IMR-90 (cell line): ENCODE measurements at regions not wholly inside any gene's neighbourhood (a gene's known extent, or its start where the extent isn't known, plus 50 kb on each side); places are given as distances from the start of the nearest gene placed in this dataset.

Source experiments
- ATAC-seq: fragments of 200-7000 bp; cut with Tn5 transposase; 2 replicates; pipeline ENCODE4 v1.9.1; 2020; ENCODE audit warnings: low read depth, mild to moderate bottlenecking, moderate library complexity
- BruUV-seq: library from RNA; stranded (reverse); fragments of 400-500 nt; replicated peaks from 2 replicates; lab custom pipeline; 2021; lab: Mats Ljungman, UMichigan
- CTCF ChIA-PET: fragments of 300-600 bp; formaldehyde crosslinking; extraction: SDS; loops from one replicate; lab custom pipeline; 2021; ENCODE audit warnings: antibody characterized with exemption; lab: Yijun Ruan, JAX
- POLR2A ChIA-PET: fragments of 300-600 bp; sonication (Branson Sonifier 250); formaldehyde crosslinking; loops from one replicate; lab custom pipeline; 2022; ENCODE audit warnings: antibody characterized with exemption; ENCODE audit not compliant: unreplicated experiment; lab: Charles Lee
- DNase-seq: peaks from one replicate; pipeline ENCODE4 v3.0.0; 2013
- H2AFZ ChIP-seq: replicated peaks from 2 replicates; pipeline ENCODE3; 2013; ENCODE audit warnings: low read length, mild to moderate bottlenecking; ENCODE audit not compliant: poor library complexity
- H2AK5ac ChIP-seq: 2 replicates; pipeline ENCODE4 v1.6.1; 2013; ENCODE audit warnings: low read depth, low read length, inconsistent platforms
- H2AK9ac ChIP-seq: replicated peaks from 2 replicates; pipeline ENCODE3; 2013; ENCODE audit warnings: mild to moderate bottlenecking, low read depth, low read length, moderate library complexity; ENCODE audit not compliant: poor library complexity
- H2BK120ac ChIP-seq: 2 replicates; pipeline ENCODE4 v1.6.1; 2013; ENCODE audit warnings: low read depth, low read length, inconsistent platforms
- H2BK15ac ChIP-seq: 3 replicates; pipeline ENCODE4 v1.6.1; 2013; ENCODE audit warnings: low read depth, low read length, inconsistent platforms
- H2BK20ac ChIP-seq: 2 replicates; pipeline ENCODE4 v1.6.1; 2013; ENCODE audit warnings: low read depth, mild to moderate bottlenecking, inconsistent platforms, low read length, moderate library complexity
- H2BK5ac ChIP-seq: 2 replicates; pipeline ENCODE4 v1.6.1; 2013; ENCODE audit warnings: mild to moderate bottlenecking, low read depth, low read length, inconsistent platforms; ENCODE audit not compliant: poor library complexity, severe bottlenecking
- H3K14ac ChIP-seq: replicated peaks from 2 replicates; pipeline ENCODE4 v1.6.1; 2013; ENCODE audit warnings: low read depth, low read length, inconsistent platforms
- H3K18ac ChIP-seq: 2 replicates; pipeline ENCODE4 v1.6.1; 2013; ENCODE audit warnings: low read depth, low read length, control low read depth
- H3K23ac ChIP-seq: 2 replicates; pipeline ENCODE4 v1.6.1; 2013; ENCODE audit warnings: low read depth, low read length, inconsistent platforms
- H3K27ac ChIP-seq: 2 replicates; pipeline ENCODE4 v1.5.1; 2013; ENCODE audit warnings: mild to moderate bottlenecking, control low read depth, low read length; ENCODE audit not compliant: insufficient read depth
- H3K27me3 ChIP-seq: 2 replicates; pipeline ENCODE4 v1.6.1; 2013; ENCODE audit warnings: low read length; ENCODE audit not compliant: control insufficient read depth, insufficient read depth
- H3K36me3 ChIP-seq: 2 replicates; pipeline ENCODE4 v1.6.1; 2013; ENCODE audit warnings: low read length, mixed read lengths; ENCODE audit not compliant: control insufficient read depth, insufficient read depth
- H3K4ac ChIP-seq: 2 replicates; pipeline ENCODE4 v1.6.1; 2013; ENCODE audit warnings: low read depth, low read length, inconsistent platforms
- H3K4me1 ChIP-seq: 2 replicates; pipeline ENCODE4 v1.6.1; 2013; ENCODE audit warnings: low read length, mixed read lengths; ENCODE audit not compliant: control insufficient read depth, insufficient read depth
- H3K4me2 ChIP-seq: 2 replicates; pipeline ENCODE4 v1.6.1; 2013; ENCODE audit warnings: low read depth, mild to moderate bottlenecking, control low read depth, low read length, moderate library complexity
- H3K4me3 ChIP-seq: 2 replicates; pipeline ENCODE4 v1.5.1; 2013; ENCODE audit warnings: low read depth, mild to moderate bottlenecking, control low read depth, low read length, moderate library complexity; ENCODE audit not compliant: insufficient read depth
- H3K56ac ChIP-seq: 2 replicates; pipeline ENCODE4 v1.6.1; 2013; ENCODE audit warnings: low read length, inconsistent platforms; ENCODE audit not compliant: insufficient read depth; ENCODE audit errors: extremely low read depth
- H3K79me1 ChIP-seq, 2 experiments: 2 replicates each; pipeline ENCODE4 v1.6.1; 2013; ENCODE audit warnings: low read length in 2 of 2, inconsistent platforms in 1 of 2, low read depth in 1 of 2
- H3K9ac ChIP-seq: 2 replicates; pipeline ENCODE4 v1.6.1; 2013; ENCODE audit warnings: low read depth, low read length, control low read depth
- H3K9me1 ChIP-seq: 2 replicates; pipeline ENCODE4 v1.6.1; 2013; ENCODE audit warnings: low read length, inconsistent platforms; ENCODE audit not compliant: insufficient read depth
- H3K9me3 ChIP-seq: 2 replicates; pipeline ENCODE4 v1.6.1; 2013; ENCODE audit warnings: low read length; ENCODE audit not compliant: control insufficient read depth, insufficient read depth
- H4K20me1 ChIP-seq: 2 replicates; pipeline ENCODE4 v1.6.1; 2013; ENCODE audit warnings: low read length, inconsistent platforms; ENCODE audit not compliant: insufficient read depth
- H4K5ac ChIP-seq: 2 replicates; pipeline ENCODE4 v1.6.1; 2013; ENCODE audit warnings: mild to moderate bottlenecking, low read depth, low read length, control low read depth
- H4K8ac ChIP-seq, 2 experiments: 2 replicates each; pipeline ENCODE4 v1.6.1; 2013; ENCODE audit warnings: low read depth in 2 of 2, low read length in 2 of 2, control low read depth in 1 of 2, inconsistent platforms in 1 of 2
- H4K91ac ChIP-seq: 2 replicates; pipeline ENCODE4 v1.6.1; 2013; ENCODE audit warnings: low read depth, low read length, inconsistent platforms; ENCODE audit not compliant: insufficient read depth
- BHLHE40 ChIP-seq: fragments of 150-350 bp; IDR thresholded peaks from 2 replicates; pipeline ENCODE4 v1.6.1; 2016; ENCODE audit warnings: mild to moderate bottlenecking, low read depth, low read length
- CEBPB ChIP-seq: IDR thresholded peaks from 2 replicates; pipeline ENCODE4 v1.6.1; 2012; ENCODE audit warnings: low read depth, low read length, improper control_type of control experiment
- CHD1 ChIP-seq: IDR thresholded peaks from 2 replicates; pipeline ENCODE4 v1.6.1; 2012; ENCODE audit warnings: low read depth, low read length, improper control_type of control experiment
- FOS ChIP-seq: fragments of 150-350 bp; IDR thresholded peaks from 2 replicates; pipeline ENCODE4 v1.6.1; 2016; ENCODE audit warnings: low read depth, low read length
- MAFK ChIP-seq: IDR thresholded peaks from 2 replicates; pipeline ENCODE4 v1.6.1; 2012; ENCODE audit warnings: low read depth, low read length, improper control_type of control experiment
- MAZ ChIP-seq: IDR thresholded peaks from 2 replicates; pipeline ENCODE4 v1.6.1; 2012; ENCODE audit warnings: low read depth, mild to moderate bottlenecking, low read length, improper control_type of control experiment, moderate library complexity, borderline replicate concordance
- MXI1 ChIP-seq: IDR thresholded peaks from 2 replicates; pipeline ENCODE4 v1.6.1; 2012; ENCODE audit warnings: low read depth, mild to moderate bottlenecking, low read length, moderate library complexity, borderline replicate concordance
- NFE2L2 ChIP-seq: fragments of 150-350 bp; IDR thresholded peaks from 2 replicates; pipeline ENCODE4 v1.6.1; 2016; ENCODE audit warnings: low read depth, mild to moderate bottlenecking, low read length
- POLR2A ChIP-seq: IDR thresholded peaks from 2 replicates; pipeline ENCODE4 v1.6.1; 2012; ENCODE audit warnings: mild to moderate bottlenecking, low read depth, low read length
- RAD21 ChIP-seq: IDR thresholded peaks from 2 replicates; pipeline ENCODE4 v1.6.1; 2012; ENCODE audit warnings: low read length, improper control_type of control experiment
- RCOR1 ChIP-seq: IDR thresholded peaks from 2 replicates; pipeline ENCODE4 v1.6.1; 2012; ENCODE audit warnings: mild to moderate bottlenecking, low read length, improper control_type of control experiment; ENCODE audit not compliant: insufficient replicate concordance
- RFX5 ChIP-seq: IDR thresholded peaks from 2 replicates; pipeline ENCODE4 v1.8.0; 2012; ENCODE audit warnings: low read depth, mild to moderate bottlenecking, low read length, moderate library complexity
- SMC3 ChIP-seq: fragments of 150-350 bp; IDR thresholded peaks from 2 replicates; pipeline ENCODE4 v1.6.1; 2016; ENCODE audit warnings: low read depth, mild to moderate bottlenecking, antibody characterized with exemption, low read length, moderate library complexity
- WGBS, 2 experiments: methylation state at CpG; one replicate each; pipeline versions ENCODE4 v1.1.5 to v1.1.7; 2013; ENCODE audit warnings: missing lambda C conversion rate in 2 of 2; ENCODE audit not compliant: insufficient read length in 1 of 2; ENCODE audit errors: extremely low coverage in 2 of 2; 5-methylcytosine and 5-hydroxymethylcytosine counted together
- dilution Hi-C: fragments of 300-500 bp; cut with HindIII; formaldehyde crosslinking; loops from one replicate; pipeline ENCODE4 v1.14.3; 2018; ENCODE audit warnings: low sequenced_read_pairs; ENCODE audit not compliant: unreplicated experiment
- in situ Hi-C: fragments of 300-500 bp; cut with MboI; formaldehyde crosslinking; loops from 3 replicates; pipeline ENCODE4 v1.14.3; 2019; ENCODE audit warnings: low sequenced_read_pairs, inconsistent platforms, mixed read lengths
- intact Hi-C: fragments of 100-400 bp; cut with micrococcal nuclease; formaldehyde crosslinking; loops from 2 replicates; pipeline ENCODE4 v1.10.0; 2022
- TF ChIP-seq, protein P1 (sequence below): fragments of 150-350 bp; IDR thresholded peaks from 2 replicates; pipeline ENCODE4 v1.6.1; 2016; ENCODE audit warnings: low read depth, mild to moderate bottlenecking, low read length, moderate library complexity, borderline replicate concordance
- TF ChIP-seq, protein P2 (sequence below): conservative IDR thresholded peaks from 2 replicates; pipeline ENCODE4 v1.5.1; 2012; ENCODE audit warnings: mild to moderate bottlenecking, low read depth, low read length, improper control_type of control experiment
- TF ChIP-seq, protein P3 (sequence below): fragments of 150-350 bp; IDR thresholded peaks from 2 replicates; pipeline ENCODE4 v1.6.1; 2017; ENCODE audit warnings: mild to moderate bottlenecking, antibody characterized with exemption, low read length, low read depth

DNA sequence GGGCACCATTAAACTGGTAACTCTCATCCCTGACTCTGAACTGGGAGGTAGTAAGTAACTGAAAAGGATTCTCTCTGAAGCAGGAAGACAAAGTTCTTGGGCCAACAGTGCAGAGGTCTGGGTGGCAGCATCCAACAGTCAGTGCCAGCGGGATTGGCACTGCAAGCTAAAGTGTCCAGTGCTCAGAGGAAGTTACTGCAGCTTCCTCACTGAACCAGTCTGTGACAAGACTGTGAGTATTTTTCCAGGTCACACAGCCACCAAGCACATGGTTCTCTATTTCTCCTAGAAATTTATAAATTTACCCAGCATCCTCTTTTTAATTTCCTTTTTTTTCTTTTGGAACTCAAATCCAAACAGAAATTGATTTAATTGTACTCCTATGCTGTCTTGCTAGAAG is 81.6 kb upstream of the FAR2 start:
- WGBS, 2 experiments = 100% methylated on average over 1 of the region's 1 CpG; no CpG with 5 or more reads in 1 of the 2 experiments
- H3K56ac ChIP-seq = no peak overlapping the region
- H3K18ac ChIP-seq = no peak overlapping the region
- intact Hi-C loops (no loop called here), dilution Hi-C loops (no loop called here), in situ Hi-C loops (no loop called here)
- no peak overlapping the region for H3K27ac ChIP-seq
- H4K91ac ChIP-seq = no peak overlapping the region
- no peak overlapping the region for H2BK120ac ChIP-seq
- H3K4me1 ChIP-seq = no peaks in the 10 kb centered on the region
- H3K79me1 ChIP-seq = no peaks in the 10 kb centered on the region
- no peak overlapping the region for H3K4me2 ChIP-seq
- H3K4me3 ChIP-seq = no peak overlapping the region
- TF ChIP-seq RFX5 (no peak), RCOR1 (no peak), MXI1 (no peak), FOS (no peak), NFE2L2 (no peak), MAZ (no peak), SMC3 (no peak), RAD21 (no peak), POLR2A (no peak), CHD1 (no peak), BHLHE40 (no peak), CEBPB (no peak), MAFK (no peak)
- TF ChIP-seq, protein P1, sequence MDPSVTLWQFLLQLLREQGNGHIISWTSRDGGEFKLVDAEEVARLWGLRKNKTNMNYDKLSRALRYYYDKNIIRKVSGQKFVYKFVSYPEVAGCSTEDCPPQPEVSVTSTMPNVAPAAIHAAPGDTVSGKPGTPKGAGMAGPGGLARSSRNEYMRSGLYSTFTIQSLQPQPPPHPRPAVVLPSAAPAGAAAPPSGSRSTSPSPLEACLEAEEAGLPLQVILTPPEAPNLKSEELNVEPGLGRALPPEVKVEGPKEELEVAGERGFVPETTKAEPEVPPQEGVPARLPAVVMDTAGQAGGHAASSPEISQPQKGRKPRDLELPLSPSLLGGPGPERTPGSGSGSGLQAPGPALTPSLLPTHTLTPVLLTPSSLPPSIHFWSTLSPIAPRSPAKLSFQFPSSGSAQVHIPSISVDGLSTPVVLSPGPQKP = no peak
- TF ChIP-seq, protein P2, sequence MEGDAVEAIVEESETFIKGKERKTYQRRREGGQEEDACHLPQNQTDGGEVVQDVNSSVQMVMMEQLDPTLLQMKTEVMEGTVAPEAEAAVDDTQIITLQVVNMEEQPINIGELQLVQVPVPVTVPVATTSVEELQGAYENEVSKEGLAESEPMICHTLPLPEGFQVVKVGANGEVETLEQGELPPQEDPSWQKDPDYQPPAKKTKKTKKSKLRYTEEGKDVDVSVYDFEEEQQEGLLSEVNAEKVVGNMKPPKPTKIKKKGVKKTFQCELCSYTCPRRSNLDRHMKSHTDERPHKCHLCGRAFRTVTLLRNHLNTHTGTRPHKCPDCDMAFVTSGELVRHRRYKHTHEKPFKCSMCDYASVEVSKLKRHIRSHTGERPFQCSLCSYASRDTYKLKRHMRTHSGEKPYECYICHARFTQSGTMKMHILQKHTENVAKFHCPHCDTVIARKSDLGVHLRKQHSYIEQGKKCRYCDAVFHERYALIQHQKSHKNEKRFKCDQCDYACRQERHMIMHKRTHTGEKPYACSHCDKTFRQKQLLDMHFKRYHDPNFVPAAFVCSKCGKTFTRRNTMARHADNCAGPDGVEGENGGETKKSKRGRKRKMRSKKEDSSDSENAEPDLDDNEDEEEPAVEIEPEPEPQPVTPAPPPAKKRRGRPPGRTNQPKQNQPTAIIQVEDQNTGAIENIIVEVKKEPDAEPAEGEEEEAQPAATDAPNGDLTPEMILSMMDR = no peak
- TF ChIP-seq, protein P3, sequence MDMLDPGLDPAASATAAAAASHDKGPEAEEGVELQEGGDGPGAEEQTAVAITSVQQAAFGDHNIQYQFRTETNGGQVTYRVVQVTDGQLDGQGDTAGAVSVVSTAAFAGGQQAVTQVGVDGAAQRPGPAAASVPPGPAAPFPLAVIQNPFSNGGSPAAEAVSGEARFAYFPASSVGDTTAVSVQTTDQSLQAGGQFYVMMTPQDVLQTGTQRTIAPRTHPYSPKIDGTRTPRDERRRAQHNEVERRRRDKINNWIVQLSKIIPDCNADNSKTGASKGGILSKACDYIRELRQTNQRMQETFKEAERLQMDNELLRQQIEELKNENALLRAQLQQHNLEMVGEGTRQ = no peak
- no peak overlapping the region for H2BK20ac ChIP-seq
- H2AK5ac ChIP-seq = no peak overlapping the region
- no peak overlapping the region for H3K23ac ChIP-seq
- H4K8ac ChIP-seq = no peak overlapping the region
- H4K5ac ChIP-seq = no peak overlapping the region
- no peak overlapping the region for H3K14ac ChIP-seq
- H2AK9ac ChIP-seq = no peak overlapping the region
- H3K9me1 ChIP-seq = no peaks in the 10 kb centered on the region
- no peak for DNase-seq
- no peaks in the 10 kb centered on the region for H4K20me1 ChIP-seq
- H3K4ac ChIP-seq = no peak overlapping the region
- no peak overlapping the region for H2BK5ac ChIP-seq
- POLR2A ChIA-PET = no interaction called here
- no peaks in the 10 kb centered on the region; the same call in 1 of the 2 replicates for H3K27me3 ChIP-seq
- H2AFZ ChIP-seq = no peak overlapping the region
- BruUV-seq = no TSS peak
- no peak overlapping the region for H2BK15ac ChIP-seq
- ATAC-seq = no peak
- CTCF ChIA-PET = no interaction called here
- no peaks in the 10 kb centered on the region for H3K36me3 ChIP-seq
- H3K9ac ChIP-seq = no peak overlapping the region
- no peaks in the 10 kb centered on the region for H3K9me3 ChIP-seq
